ENCODE measurements at regions not wholly inside any gene's neighbourhood (a gene's known extent, or its start where the extent isn't known, plus 50 kb on each side); places are given as distances from the start of the nearest gene placed in this dataset.

- TF ChIP-seq EZH2 (IDR thresholded peaks at IDR 0.05; ENCODE audit: insufficient read depth, low read length), result no peak
- TF ChIP-seq CTCF (IDR thresholded peaks at IDR 0.05; ENCODE audit: insufficient read depth, low read depth, low read length), result no peak
Observed at GRCh38 chr3:118811236-118811732, 223.4 kb downstream of the IGSF11 start.

All from astrocyte (in vitro differentiated cells and primary cell).